K562 (cell line): ENCODE measurements at regions not wholly inside any gene's neighbourhood (a gene's known extent, or its start where the extent isn't known, plus 50 kb on each side); places are given as distances from the start of the nearest gene placed in this dataset.

Experiments
- ATAC-seq: fragments of 200-7000 bp; cut with Tn5 transposase; 3 replicates; pipeline ENCODE4 v1.9.1; 2020; ENCODE audit warnings: moderate library complexity
- BruUV-seq: library from RNA; stranded (reverse); fragments of 400-500 nt; replicated peaks from 2 replicates; lab custom pipeline; 2021; lab: Mats Ljungman, UMichigan
- CTCF ChIA-PET: fragments of 300-600 bp; formaldehyde crosslinking; extraction: SDS; loops from one replicate; lab custom pipeline; 2021; ENCODE audit warnings: low intra/inter-chr PET ratio; lab: Yijun Ruan, JAX
- POLR2A ChIA-PET: fragments of 300-600, 350-650 bp; sonication (Branson Sonifier 250); formaldehyde crosslinking; extraction: SDS; loops from one replicate; lab custom pipeline; 2021; ENCODE audit warnings: antibody characterized with exemption, inconsistent platforms; lab: Yijun Ruan, JAX
- DNase-seq, 4 experiments: peaks; one replicate each; pipeline versions ENCODE4 v3.0.0 to v3.0.0-alpha.2; 2011 to 2018; ENCODE audit warnings: low spot score in 3 of 4, mixed read lengths in 3 of 4; ENCODE audit errors: extremely low read depth in 1 of 4
- FAIRE-seq: peaks from 2 replicates; lab custom pipeline; 2011; peaks lifted over from hg19 to GRCh38; lab: Jason Lieb, UNC
- H2AFZ ChIP-seq: 2 replicates; pipeline ENCODE4 v1.6.0; 2011; ENCODE audit warnings: low read depth, low read length, control low read depth, inconsistent platforms
- H3K27ac ChIP-seq: fragments of 200-600 bp; 3 replicates; pipeline ENCODE4 v1.8.0; 2011; ENCODE audit warnings: low read depth, mild to moderate bottlenecking, control low read depth, inconsistent platforms, low read length, moderate library complexity, mixed read lengths; ENCODE audit errors: extremely low read depth
- H3K27me3 ChIP-seq, 2 experiments: fragments of 300-600 bp in 1 of 2; 2 replicates in 1 of 2; 3 replicates in 1 of 2; pipeline versions ENCODE4 v1.6.0 to v1.8.0; 2011; ENCODE audit warnings: inconsistent platforms in 2 of 2, low read length in 2 of 2, mild to moderate bottlenecking in 1 of 2, mixed read lengths in 1 of 2, moderate library complexity in 1 of 2; ENCODE audit not compliant: control insufficient read depth in 2 of 2, insufficient read depth in 2 of 2
- H3K36me3 ChIP-seq: fragments of 300-600 bp; 3 replicates; pipeline ENCODE4 v1.8.0; 2011; ENCODE audit warnings: mild to moderate bottlenecking, low read length, inconsistent platforms; ENCODE audit not compliant: control insufficient read depth, insufficient read depth
- H3K4me1 ChIP-seq, 2 experiments: fragments of 200-600 bp in 1 of 2; replicated peaks in 1 of 2; 2 replicates in 1 of 2; 3 replicates in 1 of 2; pipeline versions ENCODE4 v1.5.1 to v1.8.0; 2011; ENCODE audit warnings: inconsistent platforms in 2 of 2, low read length in 2 of 2, mild to moderate bottlenecking in 1 of 2, mixed read lengths in 1 of 2, moderate library complexity in 1 of 2; ENCODE audit not compliant: control insufficient read depth in 2 of 2, insufficient read depth in 2 of 2
- H3K4me2 ChIP-seq: 2 replicates; pipeline ENCODE4 v1.6.1; 2011; ENCODE audit warnings: low read length, control low read depth, inconsistent platforms, mixed read lengths; ENCODE audit not compliant: insufficient read depth
- H3K4me3 ChIP-seq: fragments of 200-600 bp; sonication (generic), shearing (Covaris generic); 2 replicates; pipeline ENCODE4 v1.5.1; 2016; ENCODE audit warnings: control low read depth, inconsistent platforms
- H3K79me2 ChIP-seq: fragments of 200-600 bp; 3 replicates; pipeline ENCODE4 v1.8.0; 2011; ENCODE audit warnings: low read length, inconsistent platforms; ENCODE audit not compliant: control insufficient read depth, insufficient read depth
- H3K9ac ChIP-seq, 2 experiments: 2 replicates each; pipeline versions ENCODE4 v1.6.0 to v1.6.1; 2011; ENCODE audit warnings: low read depth in 2 of 2, low read length in 2 of 2, control low read depth in 1 of 2, inconsistent platforms in 1 of 2, mild to moderate bottlenecking in 1 of 2, mixed read lengths in 1 of 2; ENCODE audit not compliant: insufficient read depth in 1 of 2
- H3K9me1 ChIP-seq: one replicate; pipeline ENCODE4 v1.6.0; 2011; ENCODE audit warnings: inconsistent platforms, mild to moderate bottlenecking, low read length, moderate library complexity; ENCODE audit not compliant: control insufficient read depth, insufficient read depth
- H3K9me3 ChIP-seq: replicated peaks from 2 replicates; pipeline ENCODE4 v1.5.1; 2011; ENCODE audit warnings: low read depth, low read length, inconsistent platforms; ENCODE audit not compliant: control insufficient read depth, insufficient read depth
- H4K20me1 ChIP-seq: replicated peaks from 2 replicates; pipeline ENCODE4 v1.6.1; 2011; ENCODE audit warnings: low read length, inconsistent platforms, mixed read lengths; ENCODE audit not compliant: control insufficient read depth, insufficient read depth
- ERF ChIP-seq: fragments of 450-650 bp; formaldehyde crosslinking; IDR thresholded peaks from 2 replicates; pipeline ENCODE4 v1.4.0; 2020; ENCODE audit warnings: mild to moderate bottlenecking, mixed read lengths
- FOXK2 ChIP-seq, 2 experiments: fragments of 450-650 bp; IDR thresholded peaks in 1 of 2; conservative IDR thresholded peaks in 1 of 2; 2 replicates each; pipeline ENCODE4 v1.6.1; 2016; ENCODE audit warnings: low read depth in 2 of 2, mild to moderate bottlenecking in 1 of 2
- NONO ChIP-seq, 2 experiments: fragments of 200-400 bp in 1 of 2; fragments of 450-650 bp in 1 of 2; formaldehyde crosslinking in 1 of 2; IDR thresholded peaks; 2 replicates each; pipeline ENCODE4 v1.6.1; 2017; ENCODE audit warnings: low read depth in 2 of 2, mild to moderate bottlenecking in 2 of 2, moderate library complexity in 2 of 2, low read length in 1 of 2
- SNRNP70 ChIP-seq: fragments of 200-400 bp; formaldehyde crosslinking; optimal IDR thresholded peaks from 2 replicates; pipeline ENCODE3; 2017; ENCODE audit warnings: low read depth, low read length
- ZC3H8 ChIP-seq: fragments of 450-650 bp; IDR thresholded peaks from 2 replicates; pipeline ENCODE4 v1.6.1; 2017
- ZFP30 ChIP-seq: fragments of 250-450 bp; sonication (Bioruptor Pico); IDR thresholded peaks from 2 replicates; pipeline ENCODE4 v1.8.0; 2022; ENCODE audit warnings: moderate library complexity, mild to moderate bottlenecking, inconsistent platforms, borderline replicate concordance
- ZNF311 ChIP-seq: fragments of 250-450 bp; sonication (Bioruptor Pico); IDR thresholded peaks from 2 replicates; pipeline ENCODE4 v1.4.0; 2020; ENCODE audit warnings: mild to moderate bottlenecking, moderate library complexity
- ZNF668 ChIP-seq: fragments of 250-450 bp; sonication (Bioruptor Pico); IDR thresholded peaks from 2 replicates; pipeline ENCODE4 v1.8.0; 2022; ENCODE audit warnings: mild to moderate bottlenecking, inconsistent platforms
- WGBS: fragments of 100-300 bp; shearing (Covaris generic); methylation state at CpG from one replicate; pipeline ENCODE4 v1.1.6; 2016; ENCODE audit warnings: low coverage, mixed read lengths; ENCODE audit not compliant: insufficient coverage; ENCODE audit errors: missing lambda C conversion rate; 5-methylcytosine and 5-hydroxymethylcytosine counted together
- in situ Hi-C: fragments of 300-500 bp; cut with MboI; formaldehyde crosslinking; loops from 4 replicates; pipeline ENCODE4 v1.15.0; 2018; ENCODE audit warnings: inconsistent platforms, mixed read lengths
- intact Hi-C: fragments of 100-400 bp; cut with micrococcal nuclease; formaldehyde crosslinking; loops from 2 replicates; pipeline ENCODE4 v1.14.2; 2022
- TF ChIP-seq, protein P1 (sequence below), 2 experiments: fragments of 450-650 bp in 1 of 2; IDR thresholded peaks; 2 replicates each; pipeline ENCODE4 v1.6.1; 2011 to 2017; ENCODE audit warnings: low read depth in 2 of 2, antibody characterized with exemption in 1 of 2, borderline replicate concordance in 1 of 2, low read length in 1 of 2, mild to moderate bottlenecking in 1 of 2, mixed read lengths in 1 of 2; ENCODE audit not compliant: control insufficient read depth in 1 of 2
- TF ChIP-seq, protein P2 (sequence below): fragments of 150-350 bp; conservative IDR thresholded peaks from 2 replicates; pipeline ENCODE4 v1.6.1; 2014; ENCODE audit warnings: low read length
- TF ChIP-seq, protein P3 (sequence below): fragments of 450-650 bp; formaldehyde crosslinking; IDR thresholded peaks from 2 replicates; pipeline ENCODE4 v1.4.0; 2022; ENCODE audit warnings: missing genetic modification characterization
- TF ChIP-seq, protein P4 (sequence below): sonication (generic); formaldehyde crosslinking; IDR thresholded peaks from 2 replicates; pipeline ENCODE4 v1.8.0; 2022; ENCODE audit warnings: mild to moderate bottlenecking, missing genetic modification reagents

DNA sequence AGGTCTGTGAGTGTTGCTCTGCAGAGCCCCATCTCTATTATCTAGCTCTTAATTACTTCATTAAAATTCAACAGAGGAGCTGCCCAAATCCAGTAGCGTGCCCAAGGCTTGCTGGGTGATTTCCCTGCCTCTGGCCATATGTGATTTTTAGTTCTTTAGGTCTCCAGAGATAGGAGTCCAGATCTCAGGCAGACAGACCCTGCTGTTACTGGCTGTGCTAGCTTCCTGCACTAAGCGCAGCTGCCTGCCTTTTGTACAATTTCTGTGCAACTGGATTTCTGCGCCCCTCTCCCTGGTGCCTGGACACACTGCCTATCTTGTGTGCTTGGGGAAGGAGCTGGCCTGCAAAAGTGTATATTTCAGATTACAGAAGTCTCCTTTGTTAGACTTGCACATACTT lies 136.5 kb downstream of the TDRD15 start (continued):
- TF ChIP-seq, protein P1, sequence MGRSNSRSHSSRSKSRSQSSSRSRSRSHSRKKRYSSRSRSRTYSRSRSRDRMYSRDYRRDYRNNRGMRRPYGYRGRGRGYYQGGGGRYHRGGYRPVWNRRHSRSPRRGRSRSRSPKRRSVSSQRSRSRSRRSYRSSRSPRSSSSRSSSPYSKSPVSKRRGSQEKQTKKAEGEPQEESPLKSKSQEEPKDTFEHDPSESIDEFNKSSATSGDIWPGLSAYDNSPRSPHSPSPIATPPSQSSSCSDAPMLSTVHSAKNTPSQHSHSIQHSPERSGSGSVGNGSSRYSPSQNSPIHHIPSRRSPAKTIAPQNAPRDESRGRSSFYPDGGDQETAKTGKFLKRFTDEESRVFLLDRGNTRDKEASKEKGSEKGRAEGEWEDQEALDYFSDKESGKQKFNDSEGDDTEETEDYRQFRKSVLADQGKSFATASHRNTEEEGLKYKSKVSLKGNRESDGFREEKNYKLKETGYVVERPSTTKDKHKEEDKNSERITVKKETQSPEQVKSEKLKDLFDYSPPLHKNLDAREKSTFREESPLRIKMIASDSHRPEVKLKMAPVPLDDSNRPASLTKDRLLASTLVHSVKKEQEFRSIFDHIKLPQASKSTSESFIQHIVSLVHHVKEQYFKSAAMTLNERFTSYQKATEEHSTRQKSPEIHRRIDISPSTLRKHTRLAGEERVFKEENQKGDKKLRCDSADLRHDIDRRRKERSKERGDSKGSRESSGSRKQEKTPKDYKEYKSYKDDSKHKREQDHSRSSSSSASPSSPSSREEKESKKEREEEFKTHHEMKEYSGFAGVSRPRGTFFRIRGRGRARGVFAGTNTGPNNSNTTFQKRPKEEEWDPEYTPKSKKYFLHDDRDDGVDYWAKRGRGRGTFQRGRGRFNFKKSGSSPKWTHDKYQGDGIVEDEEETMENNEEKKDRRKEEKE (IDR thresholded peaks at IDR 0.05; ENCODE audit: borderline replicate concordance in 1 of 2, control insufficient read depth in 1 of 2, low read depth in 2 of 2, low read length in 1 of 2) = no peak
- TF ChIP-seq, protein P2, sequence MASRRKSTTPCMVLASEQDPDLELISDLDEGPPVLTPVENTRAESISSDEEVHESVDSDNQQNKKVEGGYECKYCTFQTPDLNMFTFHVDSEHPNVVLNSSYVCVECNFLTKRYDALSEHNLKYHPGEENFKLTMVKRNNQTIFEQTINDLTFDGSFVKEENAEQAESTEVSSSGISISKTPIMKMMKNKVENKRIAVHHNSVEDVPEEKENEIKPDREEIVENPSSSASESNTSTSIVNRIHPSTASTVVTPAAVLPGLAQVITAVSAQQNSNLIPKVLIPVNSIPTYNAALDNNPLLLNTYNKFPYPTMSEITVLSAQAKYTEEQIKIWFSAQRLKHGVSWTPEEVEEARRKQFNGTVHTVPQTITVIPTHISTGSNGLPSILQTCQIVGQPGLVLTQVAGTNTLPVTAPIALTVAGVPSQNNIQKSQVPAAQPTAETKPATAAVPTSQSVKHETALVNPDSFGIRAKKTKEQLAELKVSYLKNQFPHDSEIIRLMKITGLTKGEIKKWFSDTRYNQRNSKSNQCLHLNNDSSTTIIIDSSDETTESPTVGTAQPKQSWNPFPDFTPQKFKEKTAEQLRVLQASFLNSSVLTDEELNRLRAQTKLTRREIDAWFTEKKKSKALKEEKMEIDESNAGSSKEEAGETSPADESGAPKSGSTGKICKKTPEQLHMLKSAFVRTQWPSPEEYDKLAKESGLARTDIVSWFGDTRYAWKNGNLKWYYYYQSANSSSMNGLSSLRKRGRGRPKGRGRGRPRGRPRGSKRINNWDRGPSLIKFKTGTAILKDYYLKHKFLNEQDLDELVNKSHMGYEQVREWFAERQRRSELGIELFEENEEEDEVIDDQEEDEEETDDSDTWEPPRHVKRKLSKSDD = no peak

DNA sequence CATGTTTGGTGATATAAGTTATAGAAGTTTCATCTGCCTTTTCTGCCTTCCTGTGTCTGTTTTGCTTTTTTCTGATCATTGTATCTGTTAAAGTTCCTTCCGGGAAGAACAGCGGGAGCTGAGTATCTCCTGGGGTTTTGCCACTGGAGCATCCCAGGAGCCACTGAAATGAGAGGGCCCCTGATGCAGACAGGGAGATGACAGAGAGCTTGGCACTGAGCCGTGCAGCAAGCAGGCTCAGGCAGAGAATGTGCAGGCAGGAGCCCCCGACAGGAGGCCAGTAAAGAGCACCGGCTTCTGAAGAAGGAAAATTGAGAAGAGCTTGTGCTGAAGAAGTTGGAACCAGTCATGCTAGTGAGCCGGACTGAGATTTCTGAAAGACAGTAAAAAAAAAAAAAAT lies 137.8 kb downstream of the TDRD15 start:
- DNase-seq = no peak
- H3K9me1 ChIP-seq = no peaks in the 10 kb centered on the region
- intact Hi-C loops = no loop called here
- in situ Hi-C loops = loop anchor here (5.0 to 25.0 kb wide), 2 partner anchors 84 to 599 kb away; partner anchors contain the start of genes GDF7 and HS1BP3
- no peak for FAIRE-seq
- H3K9ac ChIP-seq = no peak overlapping the region
- CTCF ChIA-PET = no interaction called here
- 18% methylated on average over 6 of the region's 6 CpGs for WGBS
- no peak overlapping the region for H3K4me3 ChIP-seq
- POLR2A ChIA-PET = interaction anchor here (0.6 to 1.3 kb wide), 2 partner anchors 8 to 839 kb away, joined by 4 read pairs; no protein-coding TSS in a partner anchor
- no peak overlapping the region for H3K4me2 ChIP-seq
- H3K27me3 ChIP-seq = peaks cover 0 to 6% of the 10 kb centered on the region in 2 experiments; a peak in 1 of 5 replicates
- no peaks in the 10 kb centered on the region for H4K20me1 ChIP-seq
- no peaks in the 10 kb centered on the region for H3K79me2 ChIP-seq
- no peaks in the 10 kb centered on the region for H3K9me3 ChIP-seq
- BruUV-seq = no TSS peak
- ATAC-seq = peak; percentile 26; the same call in 1 of the 3 replicates
- no peak overlapping the region for H3K27ac ChIP-seq
- no peaks in the 10 kb centered on the region for H3K36me3 ChIP-seq
- 0 out of 2 replicates have a peak overlapping the region, but pooled peaks have one; percentile 40 for H2AFZ ChIP-seq
- H3K4me1 ChIP-seq = no peaks in the 10 kb centered on the region
- TF ChIP-seq, protein P3, sequence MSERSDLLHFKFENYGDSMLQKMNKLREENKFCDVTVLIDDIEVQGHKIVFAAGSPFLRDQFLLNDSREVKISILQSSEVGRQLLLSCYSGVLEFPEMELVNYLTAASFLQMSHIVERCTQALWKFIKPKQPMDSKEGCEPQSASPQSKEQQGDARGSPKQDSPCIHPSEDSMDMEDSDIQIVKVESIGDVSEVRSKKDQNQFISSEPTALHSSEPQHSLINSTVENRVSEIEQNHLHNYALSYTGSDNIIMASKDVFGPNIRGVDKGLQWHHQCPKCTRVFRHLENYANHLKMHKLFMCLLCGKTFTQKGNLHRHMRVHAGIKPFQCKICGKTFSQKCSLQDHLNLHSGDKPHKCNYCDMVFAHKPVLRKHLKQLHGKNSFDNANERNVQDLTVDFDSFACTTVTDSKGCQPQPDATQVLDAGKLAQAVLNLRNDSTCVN (CRISPR knock-in tag) = no peak
- TF ChIP-seq SNRNP70 = no peak
- TF ChIP-seq NONO (IDR thresholded peaks at IDR 0.05; ENCODE audit: low read depth in 2 of 2, low read length in 1 of 2) = no peak
- no peak for TF ChIP-seq ZNF668 (CRISPR knock-in tag)
- no peak for TF ChIP-seq ERF (CRISPR knock-in tag)
- TF ChIP-seq, protein P4, sequence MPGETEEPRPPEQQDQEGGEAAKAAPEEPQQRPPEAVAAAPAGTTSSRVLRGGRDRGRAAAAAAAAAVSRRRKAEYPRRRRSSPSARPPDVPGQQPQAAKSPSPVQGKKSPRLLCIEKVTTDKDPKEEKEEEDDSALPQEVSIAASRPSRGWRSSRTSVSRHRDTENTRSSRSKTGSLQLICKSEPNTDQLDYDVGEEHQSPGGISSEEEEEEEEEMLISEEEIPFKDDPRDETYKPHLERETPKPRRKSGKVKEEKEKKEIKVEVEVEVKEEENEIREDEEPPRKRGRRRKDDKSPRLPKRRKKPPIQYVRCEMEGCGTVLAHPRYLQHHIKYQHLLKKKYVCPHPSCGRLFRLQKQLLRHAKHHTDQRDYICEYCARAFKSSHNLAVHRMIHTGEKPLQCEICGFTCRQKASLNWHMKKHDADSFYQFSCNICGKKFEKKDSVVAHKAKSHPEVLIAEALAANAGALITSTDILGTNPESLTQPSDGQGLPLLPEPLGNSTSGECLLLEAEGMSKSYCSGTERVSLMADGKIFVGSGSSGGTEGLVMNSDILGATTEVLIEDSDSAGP (CRISPR knock-in tag) = no peak
- TF ChIP-seq ZC3H8 = no peak
- TF ChIP-seq ZNF311 (CRISPR knock-in tag) = no peak
- TF ChIP-seq ZFP30 (CRISPR knock-in tag) = no peak
- TF ChIP-seq FOXK2 (conservative IDR thresholded peaks at IDR 0.05 in 1 of 2, IDR thresholded peaks at IDR 0.05 in 1 of 2; ENCODE audit: low read depth in 2 of 2) = no peak
